WERI-Rb-1 (cell line): ENCODE measurements at regions not wholly inside any gene's neighbourhood (a gene's known extent, or its start where the extent isn't known, plus 50 kb on each side); places are given as distances from the start of the nearest gene placed in this dataset.

Source experiments
- DNase-seq: peaks from one replicate; pipeline ENCODE4 v3.0.0-alpha.2; 2020
- H3K27ac ChIP-seq: fragments of 250-450 bp; sonication (Bioruptor Pico); 2 replicates; pipeline ENCODE4 v1.5.1; 2020; ENCODE audit warnings: mild to moderate bottlenecking, moderate library complexity
- H3K27me3 ChIP-seq: fragments of 250-450 bp; sonication (Bioruptor Pico); 2 replicates; pipeline ENCODE4 v1.5.1; 2021; ENCODE audit warnings: mild to moderate bottlenecking, low read depth, moderate library complexity; ENCODE audit not compliant: insufficient read depth, severe bottlenecking
- H3K36me3 ChIP-seq: fragments of 250-450 bp; sonication (Bioruptor Pico); 2 replicates; pipeline ENCODE4 v1.5.1; 2020; ENCODE audit warnings: mild to moderate bottlenecking, moderate library complexity
- H3K4me3 ChIP-seq: 2 replicates; pipeline ENCODE4 v1.5.1; 2011; ENCODE audit warnings: low read depth, mild to moderate bottlenecking, control low read depth, low read length
- H3K9me3 ChIP-seq: fragments of 250-450 bp; sonication (Bioruptor Pico); 2 replicates; pipeline ENCODE4 v1.5.1; 2021; ENCODE audit warnings: mild to moderate bottlenecking, moderate library complexity; ENCODE audit not compliant: severe bottlenecking
- CTCF ChIP-seq: IDR thresholded peaks from 2 replicates; pipeline ENCODE4 v1.5.1; 2011; ENCODE audit warnings: low read depth, mild to moderate bottlenecking, control low read depth, inconsistent platforms, low read length

GRCh38 chr11:32039149-32039548, 51.7 kb upstream of the RCN1 start:
- Histone ChIP-seq H3K9me3 (no peaks in the 10 kb centered on the region), H3K36me3 (no peaks in the 10 kb centered on the region), H3K27ac (no peak overlapping the region), H3K27me3 (peaks cover 5% of the 10 kb centered on the region), H3K4me3 (no peak overlapping the region)
- no peak for TF ChIP-seq CTCF
- no peak for DNase-seq

DNA sequence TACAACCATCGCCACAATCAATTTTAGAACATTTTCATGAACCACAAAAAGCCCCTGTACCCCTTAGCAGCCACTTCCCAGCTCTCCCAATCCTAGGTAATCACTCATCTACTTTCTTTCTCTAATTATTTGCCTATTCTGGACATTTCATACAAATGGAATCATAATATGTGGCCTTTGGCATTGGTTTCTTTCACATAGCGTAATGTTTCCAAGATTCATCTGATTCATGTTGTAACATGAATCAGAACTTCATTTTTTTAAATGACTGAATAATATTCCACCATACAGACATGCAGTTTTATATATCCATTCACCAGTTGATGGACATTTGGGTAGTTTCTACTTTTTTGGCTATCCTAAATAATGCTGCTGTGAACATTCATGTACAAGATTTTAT, 56.2 kb upstream of the RCN1 start:
- Histone ChIP-seq H3K27me3 (peaks cover 6% of the 10 kb centered on the region), H3K9me3 (no peaks in the 10 kb centered on the region), H3K36me3 (no peaks in the 10 kb centered on the region), H3K27ac (no peak overlapping the region), H3K4me3 (no peak overlapping the region)
- no peak for TF ChIP-seq CTCF
- DNase-seq, result no peak

DNA sequence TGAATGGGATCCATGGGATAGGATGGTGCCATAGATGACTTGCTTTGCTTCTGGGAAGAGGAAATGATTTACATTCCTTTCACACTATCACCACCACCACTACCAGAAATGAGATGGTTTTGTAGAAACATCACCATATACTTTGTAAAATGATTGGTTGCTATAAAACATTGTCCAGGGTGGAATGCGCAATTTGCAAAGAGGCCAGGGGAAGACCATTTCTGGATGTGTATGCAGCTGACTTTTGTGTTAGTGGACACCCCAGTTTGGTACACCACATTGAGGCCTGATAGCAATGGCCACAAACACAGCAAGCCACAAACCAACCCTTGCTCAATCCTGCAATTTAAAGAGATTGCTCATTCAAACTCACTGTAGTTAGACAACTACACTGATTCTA, 56.7 kb upstream of the RCN1 start:
- no peak for TF ChIP-seq CTCF
- no peaks in the 10 kb centered on the region for H3K36me3 ChIP-seq
- DNase-seq, result no peak
- no peak overlapping the region for H3K27ac ChIP-seq
- peaks cover 6% of the 10 kb centered on the region for H3K27me3 ChIP-seq
- H3K9me3 ChIP-seq, result no peaks in the 10 kb centered on the region
- H3K4me3 ChIP-seq, result no peak overlapping the region

GRCh38 chr11:32033491-32033890, 57.4 kb upstream of the RCN1 start:
- H3K27ac ChIP-seq, result no peak overlapping the region
- no peaks in the 10 kb centered on the region for H3K9me3 ChIP-seq
- peaks cover 6% of the 10 kb centered on the region for H3K27me3 ChIP-seq
- H3K36me3 ChIP-seq, result no peaks in the 10 kb centered on the region
- no peak for TF ChIP-seq CTCF
- no peak overlapping the region for H3K4me3 ChIP-seq
- no peak for DNase-seq

DNA sequence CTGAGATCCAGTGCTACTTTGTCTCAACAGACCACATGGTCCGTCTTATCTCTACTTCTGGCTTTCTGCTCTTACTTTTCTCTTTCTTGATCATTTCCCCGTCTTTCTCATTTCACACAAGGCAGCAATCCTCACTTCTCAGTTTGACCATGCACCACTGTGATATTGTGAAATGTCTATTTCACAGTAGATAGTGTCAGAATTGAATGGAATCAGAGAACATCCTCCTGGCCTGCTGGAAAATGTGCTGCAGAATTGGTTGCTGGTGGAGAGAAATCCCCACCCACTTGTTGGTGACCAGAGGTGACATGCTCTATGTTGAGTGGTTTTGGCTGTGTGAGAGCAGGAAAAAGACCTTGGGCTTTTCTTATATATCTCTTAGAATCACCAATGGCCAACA, 57.8 kb upstream of the RCN1 start:
- Histone ChIP-seq H3K9me3 (no peaks in the 10 kb centered on the region), H3K27ac (no peak overlapping the region), H3K36me3 (no peaks in the 10 kb centered on the region), H3K27me3 (peaks cover 6% of the 10 kb centered on the region), H3K4me3 (no peak overlapping the region)
- no peak for DNase-seq
- TF ChIP-seq CTCF, result no peak

DNA sequence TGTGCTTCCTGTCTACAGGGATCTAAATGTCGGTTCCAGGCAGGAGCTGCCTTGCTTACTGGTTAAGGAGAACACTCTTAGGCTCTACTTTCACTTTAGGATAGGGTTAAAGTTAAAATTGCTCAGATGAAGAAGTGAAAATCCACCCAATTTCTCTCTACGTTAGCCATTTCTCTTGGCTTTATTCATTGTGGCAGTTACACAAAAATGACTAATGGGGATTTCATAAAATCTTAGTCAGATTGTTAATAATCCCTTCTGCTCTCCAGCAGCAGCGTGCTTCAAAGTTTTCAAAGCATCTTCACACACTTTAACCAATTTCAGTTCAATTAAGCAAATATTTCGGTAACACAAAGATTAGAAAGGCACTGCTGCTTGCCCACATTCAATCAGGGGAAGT, 58.4 kb upstream of the RCN1 start:
- Histone ChIP-seq H3K27ac (no peak overlapping the region), H3K27me3 (peaks cover 6% of the 10 kb centered on the region), H3K36me3 (no peaks in the 10 kb centered on the region), H3K9me3 (no peaks in the 10 kb centered on the region), H3K4me3 (no peak overlapping the region)
- TF ChIP-seq CTCF, result no peak
- DNase-seq, result no peak
